ENCODE measurements at regions not wholly inside any gene's neighbourhood (a gene's known extent, or its start where the extent isn't known, plus 50 kb on each side); places are given as distances from the start of the nearest gene placed in this dataset.
A peak's percentile ranks its signal among the peaks of the same experiment; 100 is the strongest.

DNA sequence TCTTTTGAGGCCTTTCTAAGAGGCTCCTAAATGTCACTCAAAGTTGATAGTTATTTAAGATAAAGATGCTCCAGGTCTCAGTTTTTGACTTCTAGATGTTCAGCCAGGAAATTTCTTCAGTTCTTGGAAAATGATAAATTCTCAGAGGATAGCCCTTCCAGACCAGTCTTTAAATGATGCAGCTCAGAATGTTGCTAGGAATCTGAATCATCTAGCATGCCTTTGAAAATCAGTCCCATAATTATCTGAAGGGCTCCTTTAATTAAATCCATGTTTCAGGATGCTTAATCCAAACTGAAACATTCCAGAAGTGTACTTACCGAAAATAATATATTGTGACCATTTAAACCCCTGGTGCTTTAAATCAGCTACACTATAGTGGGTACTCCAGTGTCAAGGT lies 107.5 kb upstream of the FBN2 start:
- Histone ChIP-seq H3K27me3 (ENCODE audit: insufficient read depth) (no peaks in the 10 kb centered on the region), H3K79me2 (ENCODE audit: insufficient read depth) (no peaks in the 10 kb centered on the region), H4K20me1 (ENCODE audit: insufficient read depth) (no peaks in the 10 kb centered on the region), H3K4me1 (ENCODE audit: control insufficient read depth in 1 of 2, insufficient read depth in 2 of 2, low read depth in 1 of 2, low read length in 1 of 2) (no peaks in the 10 kb centered on the region; a peak in 1 of 4 replicates), H3K36me3 (replicated peaks in 1 of 2; ENCODE audit: control insufficient read depth in 1 of 2, insufficient read depth in 2 of 2, low read length in 1 of 2) (no peaks in the 10 kb centered on the region), H3K9me3 (no peaks in the 10 kb centered on the region), H3K4me3 (ENCODE audit: low read depth in 2 of 2, low read length in 1 of 2) (no peak overlapping the region), H3K27ac (ENCODE audit: low read depth in 2 of 2, low read length in 1 of 2) (peak overlapping the region; percentile 22 to 68; a peak in 2 of 4 replicates), H3K9ac (no peak overlapping the region), H2AFZ (ENCODE audit: low read depth) (no peak overlapping the region), H3K9me2 (no peaks in the 10 kb centered on the region), H3K4me2 (peak overlapping the region; percentile 52; the same call in 1 of the 2 replicates), H3F3A (replicated peaks; ENCODE audit: insufficient read depth) (peaks cover 3% of the 10 kb centered on the region)
- TF ChIP-seq SIN3A (IDR thresholded peaks at IDR 0.05; ENCODE audit: borderline replicate concordance, low read depth, low read length) = no peak
- TF ChIP-seq RAD21 (IDR thresholded peaks at IDR 0.05; ENCODE audit: low read length) = no peak
- no peak for TF ChIP-seq TAF1 (IDR thresholded peaks at IDR 0.05; ENCODE audit: borderline replicate concordance, low read depth, low read length)
- DNase-seq = no peak
- POLR2A ChIA-PET = no interaction called here
- 16% methylated on average over 1 of the region's 1 CpG for WGBS (ENCODE audit: low lambda C conversion rate)
- CTCF ChIA-PET = no interaction called here

DNA sequence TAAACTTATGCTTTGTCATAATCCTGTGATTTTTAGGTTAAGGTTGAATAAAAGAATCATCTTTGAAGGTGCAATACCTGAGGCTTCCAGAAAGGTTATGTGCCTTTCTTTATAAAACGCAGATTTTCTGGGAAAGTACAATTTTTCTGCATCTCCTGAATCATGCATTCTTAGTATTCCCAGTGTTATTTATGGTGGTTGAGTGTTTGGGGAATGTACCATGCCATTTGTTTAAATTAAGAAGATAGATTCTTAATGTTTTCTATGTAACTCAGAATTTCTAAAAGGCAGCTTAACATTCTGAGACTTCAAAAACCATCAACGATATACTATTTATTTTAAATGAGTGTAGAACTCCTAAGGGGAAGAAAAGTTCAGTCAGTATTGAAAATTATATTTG lies 108.1 kb upstream of the FBN2 start:
- POLR2A ChIA-PET = no interaction called here
- no peaks in the 10 kb centered on the region for H4K20me1 ChIP-seq (ENCODE audit: insufficient read depth)

More for the DNA sequence above, 108.1 kb upstream of the FBN2 start:
- no peaks in the 10 kb centered on the region for H3K9me3 ChIP-seq
- H3K4me3 ChIP-seq (ENCODE audit: low read depth in 2 of 2, low read length in 1 of 2) = no peak overlapping the region
- H3K27me3 ChIP-seq (ENCODE audit: insufficient read depth) = no peaks in the 10 kb centered on the region
- H2AFZ ChIP-seq (ENCODE audit: low read depth) = no peak overlapping the region
- CTCF ChIA-PET = no interaction called here
- H3K4me2 ChIP-seq = no peak overlapping the region
- peak overlapping the region in 1 of 2 experiments; percentile 64; a peak in 1 of 4 replicates for H3K27ac ChIP-seq (ENCODE audit: low read depth in 2 of 2, low read length in 1 of 2)
- TF ChIP-seq, protein P1, sequence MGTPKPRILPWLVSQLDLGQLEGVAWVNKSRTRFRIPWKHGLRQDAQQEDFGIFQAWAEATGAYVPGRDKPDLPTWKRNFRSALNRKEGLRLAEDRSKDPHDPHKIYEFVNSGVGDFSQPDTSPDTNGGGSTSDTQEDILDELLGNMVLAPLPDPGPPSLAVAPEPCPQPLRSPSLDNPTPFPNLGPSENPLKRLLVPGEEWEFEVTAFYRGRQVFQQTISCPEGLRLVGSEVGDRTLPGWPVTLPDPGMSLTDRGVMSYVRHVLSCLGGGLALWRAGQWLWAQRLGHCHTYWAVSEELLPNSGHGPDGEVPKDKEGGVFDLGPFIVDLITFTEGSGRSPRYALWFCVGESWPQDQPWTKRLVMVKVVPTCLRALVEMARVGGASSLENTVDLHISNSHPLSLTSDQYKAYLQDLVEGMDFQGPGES (IDR thresholded peaks at IDR 0.05; ENCODE audit: low read depth, low read length) = no peak
- TF ChIP-seq, protein P2, sequence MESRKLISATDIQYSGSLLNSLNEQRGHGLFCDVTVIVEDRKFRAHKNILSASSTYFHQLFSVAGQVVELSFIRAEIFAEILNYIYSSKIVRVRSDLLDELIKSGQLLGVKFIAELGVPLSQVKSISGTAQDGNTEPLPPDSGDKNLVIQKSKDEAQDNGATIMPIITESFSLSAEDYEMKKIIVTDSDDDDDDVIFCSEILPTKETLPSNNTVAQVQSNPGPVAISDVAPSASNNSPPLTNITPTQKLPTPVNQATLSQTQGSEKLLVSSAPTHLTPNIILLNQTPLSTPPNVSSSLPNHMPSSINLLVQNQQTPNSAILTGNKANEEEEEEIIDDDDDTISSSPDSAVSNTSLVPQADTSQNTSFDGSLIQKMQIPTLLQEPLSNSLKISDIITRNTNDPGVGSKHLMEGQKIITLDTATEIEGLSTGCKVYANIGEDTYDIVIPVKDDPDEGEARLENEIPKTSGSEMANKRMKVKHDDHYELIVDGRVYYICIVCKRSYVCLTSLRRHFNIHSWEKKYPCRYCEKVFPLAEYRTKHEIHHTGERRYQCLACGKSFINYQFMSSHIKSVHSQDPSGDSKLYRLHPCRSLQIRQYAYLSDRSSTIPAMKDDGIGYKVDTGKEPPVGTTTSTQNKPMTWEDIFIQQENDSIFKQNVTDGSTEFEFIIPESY (IDR thresholded peaks at IDR 0.05; ENCODE audit: borderline replicate concordance, low read depth) = no peak
- TF ChIP-seq, protein P3, sequence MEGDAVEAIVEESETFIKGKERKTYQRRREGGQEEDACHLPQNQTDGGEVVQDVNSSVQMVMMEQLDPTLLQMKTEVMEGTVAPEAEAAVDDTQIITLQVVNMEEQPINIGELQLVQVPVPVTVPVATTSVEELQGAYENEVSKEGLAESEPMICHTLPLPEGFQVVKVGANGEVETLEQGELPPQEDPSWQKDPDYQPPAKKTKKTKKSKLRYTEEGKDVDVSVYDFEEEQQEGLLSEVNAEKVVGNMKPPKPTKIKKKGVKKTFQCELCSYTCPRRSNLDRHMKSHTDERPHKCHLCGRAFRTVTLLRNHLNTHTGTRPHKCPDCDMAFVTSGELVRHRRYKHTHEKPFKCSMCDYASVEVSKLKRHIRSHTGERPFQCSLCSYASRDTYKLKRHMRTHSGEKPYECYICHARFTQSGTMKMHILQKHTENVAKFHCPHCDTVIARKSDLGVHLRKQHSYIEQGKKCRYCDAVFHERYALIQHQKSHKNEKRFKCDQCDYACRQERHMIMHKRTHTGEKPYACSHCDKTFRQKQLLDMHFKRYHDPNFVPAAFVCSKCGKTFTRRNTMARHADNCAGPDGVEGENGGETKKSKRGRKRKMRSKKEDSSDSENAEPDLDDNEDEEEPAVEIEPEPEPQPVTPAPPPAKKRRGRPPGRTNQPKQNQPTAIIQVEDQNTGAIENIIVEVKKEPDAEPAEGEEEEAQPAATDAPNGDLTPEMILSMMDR (IDR thresholded peaks at IDR 0.05) = no peak
- TF ChIP-seq, protein P4, sequence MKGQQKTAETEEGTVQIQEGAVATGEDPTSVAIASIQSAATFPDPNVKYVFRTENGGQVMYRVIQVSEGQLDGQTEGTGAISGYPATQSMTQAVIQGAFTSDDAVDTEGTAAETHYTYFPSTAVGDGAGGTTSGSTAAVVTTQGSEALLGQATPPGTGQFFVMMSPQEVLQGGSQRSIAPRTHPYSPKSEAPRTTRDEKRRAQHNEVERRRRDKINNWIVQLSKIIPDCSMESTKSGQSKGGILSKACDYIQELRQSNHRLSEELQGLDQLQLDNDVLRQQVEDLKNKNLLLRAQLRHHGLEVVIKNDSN (IDR thresholded peaks at IDR 0.05; ENCODE audit: borderline replicate concordance, low read depth) = no peak
- TF ChIP-seq GABPA (IDR thresholded peaks at IDR 0.05; ENCODE audit: low read depth) = no peak
- TF ChIP-seq FOXJ3 (CRISPR knock-in tag; IDR thresholded peaks at IDR 0.05) = no peak
- TF ChIP-seq SMC3 (IDR thresholded peaks at IDR 0.05; ENCODE audit: low read depth, low read length) = no peak
- no peak for TF ChIP-seq NRF1 (IDR thresholded peaks at IDR 0.05; ENCODE audit: low read depth, low read length)
- TF ChIP-seq REST (IDR thresholded peaks at IDR 0.05; ENCODE audit: low read depth, low read length) = no peak
- TF ChIP-seq FOSL2 (IDR thresholded peaks at IDR 0.05; ENCODE audit: borderline replicate concordance, low read depth) = no peak
- TF ChIP-seq RAD21 (IDR thresholded peaks at IDR 0.05; ENCODE audit: low read length) = no peak
- no peak for TF ChIP-seq FOXM1 (IDR thresholded peaks at IDR 0.05; ENCODE audit: low read depth)
- TF ChIP-seq RFX5 (IDR thresholded peaks at IDR 0.05; ENCODE audit: low read length) = no peak
- no peak for DNase-seq
- H3K9ac ChIP-seq = no peak overlapping the region
- no peaks in the 10 kb centered on the region; a peak in 1 of 4 replicates for H3K4me1 ChIP-seq (ENCODE audit: control insufficient read depth in 1 of 2, insufficient read depth in 2 of 2, low read depth in 1 of 2, low read length in 1 of 2)
- H3F3A ChIP-seq (replicated peaks; ENCODE audit: insufficient read depth) = peaks cover 3% of the 10 kb centered on the region
- H3K79me2 ChIP-seq (ENCODE audit: insufficient read depth) = no peaks in the 10 kb centered on the region
- H3K36me3 ChIP-seq (replicated peaks in 1 of 2; ENCODE audit: control insufficient read depth in 1 of 2, insufficient read depth in 2 of 2, low read length in 1 of 2) = no peaks in the 10 kb centered on the region
- H3K9me2 ChIP-seq = no peaks in the 10 kb centered on the region
- 10% methylated on average over 2 of the region's 2 CpGs for WGBS (ENCODE audit: low lambda C conversion rate)
